SK-N-SH (cell line): ENCODE measurements at regions not wholly inside any gene's neighbourhood (a gene's known extent, or its start where the extent isn't known, plus 50 kb on each side); places are given as distances from the start of the nearest gene placed in this dataset.

Source experiments
- CTCF ChIA-PET: fragments of 300-600, 350-600 bp; formaldehyde crosslinking; extraction: SDS; loops from one replicate; lab custom pipeline; 2021; lab: Yijun Ruan, JAX
- POLR2A ChIA-PET: fragments of 350-600 bp; sonication (Branson Sonifier 250); formaldehyde crosslinking; extraction: SDS; loops from one replicate; lab custom pipeline; 2020; ENCODE audit warnings: antibody characterized with exemption, inconsistent platforms; lab: Yijun Ruan, JAX
- DNase-seq: peaks from one replicate; pipeline ENCODE4 v3.0.0; 2012
- H2AFZ ChIP-seq: fragments of 200-600 bp; sonication (generic); 2 replicates; pipeline ENCODE4 v1.8.1; 2016; ENCODE audit warnings: antibody characterized with exemption, mild to moderate bottlenecking, low read depth
- H3F3A ChIP-seq: fragments of 200-600 bp; sonication (generic); replicated peaks from 2 replicates; pipeline ENCODE3; 2016; ENCODE audit warnings: antibody characterized with exemption, mild to moderate bottlenecking; ENCODE audit not compliant: insufficient read depth
- H3K27ac ChIP-seq, 2 experiments: fragments of 200-500 bp in 1 of 2; fragments of 200-600 bp in 1 of 2; sonication (Bioruptor generic) in 1 of 2; sonication (generic), shearing (Covaris generic) in 1 of 2; 2 replicates each; pipeline versions ENCODE4 v1.5.1 to v1.6.1; 2014 to 2016; ENCODE audit warnings: low read depth in 2 of 2, inconsistent platforms in 1 of 2, low read length in 1 of 2, mild to moderate bottlenecking in 1 of 2, mixed read lengths in 1 of 2
- H3K27me3 ChIP-seq: fragments of 200-600 bp; sonication (generic), shearing (Covaris generic); 2 replicates; pipeline ENCODE4 v1.6.1; 2016; ENCODE audit warnings: mixed run types; ENCODE audit not compliant: insufficient read depth
- H3K36me3 ChIP-seq, 2 experiments: fragments of 200-500 bp in 1 of 2; fragments of 200-600 bp in 1 of 2; sonication (Bioruptor generic) in 1 of 2; sonication (generic) in 1 of 2; replicated peaks in 1 of 2; 2 replicates each; pipeline versions ENCODE3 to v1.5.1; 2014 to 2016; ENCODE audit warnings: low read length in 1 of 2, mild to moderate bottlenecking in 1 of 2; ENCODE audit not compliant: insufficient read depth in 2 of 2, control insufficient read depth in 1 of 2
- H3K4me1 ChIP-seq, 2 experiments: fragments of 200-500 bp in 1 of 2; fragments of 200-600 bp in 1 of 2; sonication (Bioruptor generic) in 1 of 2; sonication (generic), shearing (Covaris generic) in 1 of 2; 2 replicates each; pipeline versions ENCODE4 v1.5.1 to v1.6.1; 2014 to 2016; ENCODE audit warnings: low read depth in 1 of 2, low read length in 1 of 2, mixed run types in 1 of 2; ENCODE audit not compliant: insufficient read depth in 2 of 2, control insufficient read depth in 1 of 2
- H3K4me2 ChIP-seq: fragments of 200-600 bp; sonication (generic), shearing (Covaris generic); 2 replicates; pipeline ENCODE4 v1.6.1; 2017; ENCODE audit warnings: mixed run types
- H3K4me3 ChIP-seq, 2 experiments: fragments of 200-500 bp in 1 of 2; fragments of 200-600 bp in 1 of 2; sonication (Bioruptor generic) in 1 of 2; sonication (generic), shearing (Covaris generic) in 1 of 2; 2 replicates each; pipeline versions ENCODE4 v1.5.1 to v1.8.1; 2014 to 2016; ENCODE audit warnings: low read depth in 2 of 2, inconsistent platforms in 1 of 2, low read length in 1 of 2, mild to moderate bottlenecking in 1 of 2, mixed read lengths in 1 of 2, moderate library complexity in 1 of 2
- H3K79me2 ChIP-seq: fragments of 200-600 bp; sonication (generic); 2 replicates; pipeline ENCODE4 v1.8.1; 2017; ENCODE audit warnings: mild to moderate bottlenecking; ENCODE audit not compliant: insufficient read depth
- H3K9ac ChIP-seq: fragments of 200-600 bp; sonication (generic); 2 replicates; pipeline ENCODE4 v1.6.1; 2017; ENCODE audit warnings: mixed run types
- H3K9me2 ChIP-seq: fragments of 200-600 bp; sonication (generic); 2 replicates; pipeline ENCODE4 v1.6.1; 2017; ENCODE audit warnings: mixed run types
- H3K9me3 ChIP-seq: fragments of 200-600 bp; sonication (generic); 2 replicates; pipeline ENCODE4 v1.6.1; 2017; ENCODE audit warnings: mixed run types, mild to moderate bottlenecking, moderate library complexity
- H4K20me1 ChIP-seq: fragments of 200-600 bp; sonication (generic); 2 replicates; pipeline ENCODE4 v1.6.1; 2017; ENCODE audit warnings: mild to moderate bottlenecking, mixed run types; ENCODE audit not compliant: insufficient read depth
- CHD2 ChIP-seq: fragments of 150-350 bp; IDR thresholded peaks from 2 replicates; pipeline ENCODE4 v1.6.1; 2018; ENCODE audit warnings: low read length; ENCODE audit not compliant: partially characterized antibody
- ELF1 ChIP-seq: IDR thresholded peaks from 2 replicates; pipeline ENCODE4 v1.4.0; 2012
- EZH2phosphoT487 ChIP-seq: fragments of 200-600 bp; sonication (generic); IDR thresholded peaks from 2 replicates; pipeline ENCODE4 v1.6.1; 2017; ENCODE audit warnings: low read depth, mixed run types, mild to moderate bottlenecking, antibody characterized with exemption, moderate library complexity, borderline replicate concordance
- FOSL2 ChIP-seq: IDR thresholded peaks from 2 replicates; pipeline ENCODE4 v1.4.0; 2012; ENCODE audit warnings: low read depth, mild to moderate bottlenecking, moderate library complexity, borderline replicate concordance
- GABPA ChIP-seq: IDR thresholded peaks from 2 replicates; pipeline ENCODE4 v1.4.0; 2012; ENCODE audit warnings: low read depth, mild to moderate bottlenecking
- GATA2 ChIP-seq: sonication (generic); formaldehyde crosslinking; IDR thresholded peaks from 2 replicates; pipeline ENCODE4 v1.5.0; 2020; ENCODE audit warnings: mild to moderate bottlenecking, missing genetic modification reagents
- IRF3 ChIP-seq: fragments of 150-350 bp; IDR thresholded peaks from 2 replicates; pipeline ENCODE4 v1.6.1; 2016; ENCODE audit warnings: mild to moderate bottlenecking, low read depth, low read length
- MEF2A ChIP-seq: IDR thresholded peaks from 2 replicates; pipeline ENCODE4 v1.4.0; 2012; ENCODE audit warnings: low read depth, borderline replicate concordance
- MXI1 ChIP-seq: IDR thresholded peaks from 2 replicates; pipeline ENCODE4 v1.6.1; 2012; ENCODE audit warnings: mild to moderate bottlenecking, low read depth, low read length, improper control_type of control experiment
- NRF1 ChIP-seq: IDR thresholded peaks from 2 replicates; pipeline ENCODE4 v1.6.1; 2012; ENCODE audit warnings: low read depth, mild to moderate bottlenecking, low read length
- PBX3 ChIP-seq: IDR thresholded peaks from 2 replicates; pipeline ENCODE4; 2012
- POLR2AphosphoS5 ChIP-seq: IDR thresholded peaks from 2 replicates; pipeline ENCODE4 v1.6.1; 2012; ENCODE audit warnings: low read depth, low read length
- RAD21 ChIP-seq: IDR thresholded peaks from 2 replicates; pipeline ENCODE4 v1.6.1; 2012; ENCODE audit warnings: mild to moderate bottlenecking, low read length
- RCOR1 ChIP-seq: fragments of 150-350 bp; IDR thresholded peaks from 2 replicates; pipeline ENCODE4 v1.6.1; 2017; ENCODE audit warnings: antibody characterized with exemption, low read length
- RXRA ChIP-seq: IDR thresholded peaks from 2 replicates; pipeline ENCODE4 v1.4.0; 2012; ENCODE audit warnings: low read depth, mild to moderate bottlenecking, borderline replicate concordance
- SIN3A ChIP-seq: IDR thresholded peaks from 2 replicates; pipeline ENCODE4 v1.6.1; 2012; ENCODE audit warnings: low read depth, mild to moderate bottlenecking, low read length, moderate library complexity, borderline replicate concordance
- SMC3 ChIP-seq: IDR thresholded peaks from 2 replicates; pipeline ENCODE4 v1.6.1; 2012; ENCODE audit warnings: low read depth, low read length, improper control_type of control experiment
- TCF12 ChIP-seq: IDR thresholded peaks from 2 replicates; pipeline ENCODE4 v1.4.0; 2012
- TEAD4 ChIP-seq: IDR thresholded peaks from 2 replicates; pipeline ENCODE4 v1.4.0; 2012; ENCODE audit warnings: mild to moderate bottlenecking, borderline replicate concordance; ENCODE audit not compliant: insufficient read depth
- USF1 ChIP-seq: IDR thresholded peaks from 2 replicates; pipeline ENCODE4 v1.4.0; 2012; ENCODE audit warnings: low read depth, borderline replicate concordance
- WGBS: methylation state at CpG from one replicate; pipeline ENCODE4 v1.1.6; 2017; ENCODE audit warnings: low lambda C conversion rate; 5-methylcytosine and 5-hydroxymethylcytosine counted together

GRCh38 chr9:82062245-82062644, 73.7 kb downstream of the SPATA31D1 start:
- WGBS: 88% methylated on average over 12 of the region's 12 CpGs

GRCh38 chr9:82073551-82074543, 85.3 kb downstream of the SPATA31D1 start:
- DNase-seq: no peak
- H3K4me3 ChIP-seq: no peak overlapping the region
- H3K27ac ChIP-seq: no peak overlapping the region
- H3K36me3 ChIP-seq: no peaks in the 10 kb centered on the region
- peaks cover 3% of the 10 kb centered on the region for H3F3A ChIP-seq
- H3K4me2 ChIP-seq: no peak overlapping the region
- H3K79me2 ChIP-seq: no peaks in the 10 kb centered on the region
- H3K9me2 ChIP-seq: no peaks in the 10 kb centered on the region
- H3K9me3 ChIP-seq: no peaks in the 10 kb centered on the region
- CTCF ChIA-PET: interaction anchor here (0.7 to 0.9 kb wide), 3 partner anchors 9 to 11 kb away, joined by 3 to 4 read pairs (median 3); no protein-coding TSS in a partner anchor
- WGBS: 65% methylated on average over 2 of the region's 2 CpGs
- H4K20me1 ChIP-seq: no peaks in the 10 kb centered on the region
- no peak overlapping the region for H2AFZ ChIP-seq
- TF ChIP-seq USF1 (no peak), POLR2AphosphoS5 (no peak), RAD21 (no peak), NRF1 (no peak), IRF3 (no peak), GABPA (no peak), RCOR1 (no peak), MXI1 (no peak), MEF2A (no peak), RXRA (no peak), GATA2 (no peak), FOSL2 (no peak), EZH2phosphoT487 (no peak), PBX3 (no peak), SIN3A (no peak), TCF12 (no peak)
- POLR2A ChIA-PET: no interaction called here
- H3K4me1 ChIP-seq: no peaks in the 10 kb centered on the region
- H3K9ac ChIP-seq: no peak overlapping the region
- no peaks in the 10 kb centered on the region for H3K27me3 ChIP-seq

More at GRCh38 chr9:82062245-82062644, 73.7 kb downstream of the SPATA31D1 start:
- Histone ChIP-seq H2AFZ (no peak overlapping the region), H3K79me2 (no peaks in the 10 kb centered on the region), H4K20me1 (no peaks in the 10 kb centered on the region), H3K27ac (no peak overlapping the region), H3F3A (no peaks in the 10 kb centered on the region), H3K4me2 (no peak overlapping the region), H3K9ac (no peak overlapping the region), H3K4me1 (no peaks in the 10 kb centered on the region), H3K9me3 (no peaks in the 10 kb centered on the region), H3K9me2 (no peaks in the 10 kb centered on the region), H3K36me3 (no peaks in the 10 kb centered on the region), H3K4me3 (no peak overlapping the region), H3K27me3 (no peaks in the 10 kb centered on the region)
- POLR2A ChIA-PET: no interaction called here
- TF ChIP-seq SMC3 (no peak), ELF1 (no peak), EZH2phosphoT487 (no peak), CHD2 (no peak), MXI1 (no peak), RAD21 (no peak), TEAD4 (no peak)
- CTCF ChIA-PET: interaction anchor here (0.7 to 1.1 kb wide), 2 partner anchors 13 to 994 kb away, joined by 3 read pairs; no protein-coding TSS in a partner anchor
- no peak for DNase-seq
